GM13976 (cell line): ENCODE measurements at regions not wholly inside any gene's neighbourhood (a gene's known extent, or its start where the extent isn't known, plus 50 kb on each side); places are given as distances from the start of the nearest gene placed in this dataset.

Experiments used
- DNase-seq: peaks from one replicate; pipeline ENCODE4 v3.0.0; 2012; ENCODE audit warnings: low spot score
- in situ Hi-C: fragments of 300-500 bp; cut with MboI; formaldehyde crosslinking; loops from one replicate; pipeline ENCODE4 v1.12.0; 2022; ENCODE audit warnings: low sequenced_read_pairs, mixed read lengths, inconsistent platforms; ENCODE audit not compliant: unreplicated experiment
- TF ChIP-seq, protein P1 (sequence below): IDR thresholded peaks from 2 replicates; pipeline ENCODE4 v1.5.1; 2012; ENCODE audit warnings: borderline replicate concordance, mild to moderate bottlenecking; ENCODE audit not compliant: insufficient read depth; ENCODE audit errors: extremely low read depth, missing control alignments, control extremely low read depth

DNA sequence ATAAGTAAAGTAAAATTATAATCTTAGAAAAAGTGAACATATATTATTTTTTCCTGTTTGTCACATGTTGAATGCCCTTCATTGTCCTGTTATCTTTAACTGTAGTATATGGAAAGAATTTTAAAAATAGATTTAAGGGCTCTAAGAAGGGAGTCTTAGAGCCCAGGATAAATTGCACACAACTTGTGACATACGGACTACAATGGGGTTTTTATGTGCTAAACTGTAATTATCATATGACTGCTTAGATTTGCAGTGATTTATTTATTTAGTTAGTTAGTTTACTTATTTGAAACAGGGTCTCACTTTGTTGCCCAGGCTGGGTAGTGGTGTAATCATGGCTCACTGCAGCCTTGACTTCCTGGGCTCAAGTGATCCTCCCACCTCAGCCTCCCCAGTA lies 187.8 kb upstream of the HMGA2 start:
- DNase-seq, result no peak
- TF ChIP-seq, protein P1, sequence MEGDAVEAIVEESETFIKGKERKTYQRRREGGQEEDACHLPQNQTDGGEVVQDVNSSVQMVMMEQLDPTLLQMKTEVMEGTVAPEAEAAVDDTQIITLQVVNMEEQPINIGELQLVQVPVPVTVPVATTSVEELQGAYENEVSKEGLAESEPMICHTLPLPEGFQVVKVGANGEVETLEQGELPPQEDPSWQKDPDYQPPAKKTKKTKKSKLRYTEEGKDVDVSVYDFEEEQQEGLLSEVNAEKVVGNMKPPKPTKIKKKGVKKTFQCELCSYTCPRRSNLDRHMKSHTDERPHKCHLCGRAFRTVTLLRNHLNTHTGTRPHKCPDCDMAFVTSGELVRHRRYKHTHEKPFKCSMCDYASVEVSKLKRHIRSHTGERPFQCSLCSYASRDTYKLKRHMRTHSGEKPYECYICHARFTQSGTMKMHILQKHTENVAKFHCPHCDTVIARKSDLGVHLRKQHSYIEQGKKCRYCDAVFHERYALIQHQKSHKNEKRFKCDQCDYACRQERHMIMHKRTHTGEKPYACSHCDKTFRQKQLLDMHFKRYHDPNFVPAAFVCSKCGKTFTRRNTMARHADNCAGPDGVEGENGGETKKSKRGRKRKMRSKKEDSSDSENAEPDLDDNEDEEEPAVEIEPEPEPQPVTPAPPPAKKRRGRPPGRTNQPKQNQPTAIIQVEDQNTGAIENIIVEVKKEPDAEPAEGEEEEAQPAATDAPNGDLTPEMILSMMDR, result no peak
- in situ Hi-C loops, result no loop called here

DNA sequence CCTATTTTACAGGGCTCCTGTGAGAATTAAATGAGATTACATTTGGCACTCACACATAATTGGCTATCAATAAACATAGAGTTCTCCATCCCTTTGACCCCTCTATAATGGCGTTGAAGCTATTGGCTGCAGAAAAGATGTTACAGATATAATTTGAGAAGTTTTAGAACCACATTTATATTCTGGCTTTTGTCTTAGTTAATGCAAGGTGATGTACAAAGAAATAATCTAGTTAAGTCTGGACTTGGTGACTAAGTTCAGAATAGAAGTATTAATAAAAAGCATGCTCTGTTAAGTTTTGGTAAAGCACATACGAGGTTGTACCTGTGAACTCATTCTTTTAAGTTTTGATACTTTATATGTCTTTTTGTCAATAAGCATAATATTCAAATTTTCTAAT lies 187.1 kb upstream of the HMGA2 start:
- TF ChIP-seq, protein P1, result no peak
- in situ Hi-C loops, result no loop called here
- no peak for DNase-seq

DNA sequence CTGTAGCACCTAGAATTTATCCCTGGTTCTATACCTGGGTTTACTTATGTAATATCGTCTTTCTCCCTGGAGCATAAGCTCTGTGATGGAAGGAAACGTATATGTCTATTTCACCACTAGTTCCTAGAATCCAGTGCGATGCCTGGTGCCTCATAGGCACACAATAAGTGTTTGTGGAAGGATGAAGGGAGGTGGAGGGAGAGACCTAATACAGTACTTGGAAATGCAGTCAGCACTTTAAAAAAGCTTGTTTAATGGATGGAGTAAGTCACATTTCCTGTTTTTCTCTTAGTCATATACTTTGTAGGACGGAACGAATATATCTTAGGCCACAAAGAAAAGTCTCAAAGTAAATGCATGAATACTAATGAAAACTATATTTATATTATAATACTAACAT lies 186.5 kb upstream of the HMGA2 start:
- in situ Hi-C loops, result no loop called here
- TF ChIP-seq, protein P1, result no peak
- DNase-seq, result no peak

DNA sequence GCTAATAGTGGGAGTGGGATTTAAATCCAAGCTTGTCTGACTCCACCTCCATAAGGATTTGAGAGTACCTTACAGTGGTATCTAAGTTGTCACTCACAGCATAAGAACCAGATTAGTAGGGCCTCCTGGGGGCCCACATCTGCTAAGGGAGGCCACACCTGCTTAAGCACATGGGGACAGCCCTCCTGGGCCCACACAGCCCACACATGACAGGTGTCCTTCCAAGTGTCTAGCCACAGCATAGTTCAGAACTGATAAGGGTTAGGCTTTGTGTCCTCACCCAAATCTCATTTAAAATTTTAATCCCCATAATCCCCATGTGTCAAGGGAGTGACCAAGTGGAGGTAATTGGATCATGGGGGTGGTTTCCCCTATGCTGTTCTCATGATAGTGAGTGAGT lies 186.0 kb upstream of the HMGA2 start:
- in situ Hi-C loops, result no loop called here
- TF ChIP-seq, protein P1, result no peak
- DNase-seq, result no peak

DNA sequence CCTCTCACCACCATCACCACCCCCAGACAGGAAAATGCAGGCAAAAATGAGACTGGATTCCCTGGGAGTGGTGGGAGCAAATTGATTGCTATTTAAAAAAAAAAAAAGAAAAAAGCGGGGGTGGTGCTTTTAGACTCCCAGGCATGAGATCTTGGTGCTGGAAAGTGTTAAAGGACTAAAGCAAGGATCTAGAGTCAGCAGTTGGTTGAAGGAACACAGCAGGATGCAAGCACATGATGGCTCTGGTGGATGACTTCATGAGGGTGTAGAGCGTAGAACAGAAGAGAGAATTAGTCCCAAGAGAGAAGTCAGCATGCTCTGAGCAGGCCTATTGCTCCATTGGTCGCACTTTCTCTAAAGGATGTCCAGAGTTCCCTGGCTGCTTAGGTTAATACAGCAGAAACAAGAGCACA lies 183.8 kb upstream of the HMGA2 start:
- TF ChIP-seq, protein P1, result no peak
- no peak for DNase-seq
- in situ Hi-C loops, result no loop called here

DNA sequence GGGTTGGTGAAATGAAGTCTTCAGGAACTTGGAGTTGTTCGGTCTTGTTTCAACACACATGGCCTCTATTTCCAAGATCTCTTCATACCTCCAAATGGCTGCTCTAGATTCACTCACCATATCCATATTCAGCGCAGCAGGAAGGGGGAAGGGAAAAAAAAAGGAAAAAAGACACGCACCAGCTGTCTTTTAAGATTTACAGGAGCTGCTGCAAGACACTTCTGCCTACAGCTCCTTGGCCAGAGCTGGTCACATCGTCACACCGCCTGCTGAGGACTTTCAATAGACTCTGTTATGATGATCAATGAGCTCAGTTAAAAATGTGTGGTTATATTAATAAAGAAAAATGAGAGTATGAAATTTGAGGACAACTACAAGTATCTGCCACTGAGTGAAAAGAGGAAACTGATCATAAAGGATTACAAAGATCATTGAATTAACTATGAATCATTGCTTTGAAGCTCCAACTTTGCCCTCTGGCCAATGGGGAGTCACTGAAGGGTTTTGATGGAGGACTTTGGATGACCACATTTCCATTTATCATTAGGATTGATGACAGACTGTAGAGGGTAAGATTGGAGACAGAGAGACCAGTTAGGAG lies 182.1 kb upstream of the HMGA2 start:
- TF ChIP-seq, protein P1, result no peak
- DNase-seq, result no peak
- in situ Hi-C loops, result no loop called here
